ENCODE measurements at regions not wholly inside any gene's neighbourhood (a gene's known extent, or its start where the extent isn't known, plus 50 kb on each side); places are given as distances from the start of the nearest gene placed in this dataset.

GRCh38 chr18:27636576-27637085 lies 451.5 kb upstream of the CHST9 start:
- no peak for DNase-seq (ENCODE audit: low read depth)

DNA sequence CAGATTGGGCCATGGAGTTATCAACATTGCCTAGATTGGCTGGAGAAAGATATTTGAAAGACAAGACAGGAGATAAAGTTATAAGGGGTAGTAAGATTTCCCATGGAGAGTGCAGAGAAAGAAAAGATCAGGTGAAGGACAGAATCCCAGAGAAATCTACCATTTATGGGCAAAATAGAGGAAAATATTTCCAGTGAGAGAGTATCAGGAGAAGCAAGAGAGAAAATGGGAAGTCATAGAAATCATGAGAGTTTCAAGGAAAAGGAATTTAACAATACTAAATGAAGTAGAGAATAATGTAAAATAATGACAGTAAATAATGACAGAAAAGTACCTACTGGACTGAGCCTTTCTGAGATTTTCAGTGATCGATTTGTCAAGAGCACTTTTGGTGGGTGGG lies 447.6 kb upstream of the CHST9 start:
- no peak for DNase-seq (ENCODE audit: low read depth)

DNA sequence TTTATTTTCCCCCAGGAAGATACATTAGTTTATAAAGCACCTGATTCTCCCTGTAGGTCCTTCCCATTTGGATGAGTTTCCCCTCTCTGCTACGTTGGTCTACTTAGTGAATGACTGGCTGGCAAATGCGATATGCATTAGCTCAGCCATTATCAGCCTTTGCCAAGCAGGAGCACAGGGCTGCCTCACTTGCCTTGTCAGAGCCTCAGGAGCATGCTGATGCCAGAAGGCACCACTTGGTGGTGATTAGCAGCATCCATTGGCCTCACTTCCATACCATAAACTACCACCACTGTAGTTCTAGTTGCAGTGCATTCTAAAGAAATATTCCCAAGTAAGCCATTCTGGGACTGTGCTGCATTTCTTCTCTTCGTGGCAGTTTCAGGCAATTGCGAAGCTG lies 442.8 kb upstream of the CHST9 start:
- no peak for DNase-seq (ENCODE audit: low read depth)

- DNase-seq (ENCODE audit: low read depth), result no peak
Observed at GRCh38 chr18:27621236-27621890, 436.3 kb upstream of the CHST9 start.

DNA sequence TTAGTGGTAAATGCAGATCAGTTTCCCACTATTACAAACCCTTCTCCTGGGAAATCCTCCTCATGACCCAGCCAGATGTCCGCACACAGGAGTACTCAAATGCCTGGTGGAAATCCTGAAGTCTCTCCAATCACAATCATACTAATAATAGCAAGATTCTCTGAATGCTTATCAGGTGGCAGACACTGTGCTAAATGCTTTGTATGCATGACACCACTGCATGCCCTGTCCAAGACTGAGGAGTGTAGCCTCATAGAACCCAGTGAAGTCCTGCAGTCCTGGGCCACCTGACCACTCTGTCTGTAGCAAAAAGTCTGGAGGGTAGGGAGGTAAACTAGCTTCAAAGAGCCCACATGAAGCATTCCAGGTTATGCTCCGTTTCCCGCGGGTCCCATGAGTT lies 434.8 kb upstream of the CHST9 start:
- no peak for DNase-seq (ENCODE audit: low read depth)

- no peak for DNase-seq (ENCODE audit: low read depth)
Observed at GRCh38 chr18:27619090-27619772, 434.1 kb upstream of the CHST9 start.

DNA sequence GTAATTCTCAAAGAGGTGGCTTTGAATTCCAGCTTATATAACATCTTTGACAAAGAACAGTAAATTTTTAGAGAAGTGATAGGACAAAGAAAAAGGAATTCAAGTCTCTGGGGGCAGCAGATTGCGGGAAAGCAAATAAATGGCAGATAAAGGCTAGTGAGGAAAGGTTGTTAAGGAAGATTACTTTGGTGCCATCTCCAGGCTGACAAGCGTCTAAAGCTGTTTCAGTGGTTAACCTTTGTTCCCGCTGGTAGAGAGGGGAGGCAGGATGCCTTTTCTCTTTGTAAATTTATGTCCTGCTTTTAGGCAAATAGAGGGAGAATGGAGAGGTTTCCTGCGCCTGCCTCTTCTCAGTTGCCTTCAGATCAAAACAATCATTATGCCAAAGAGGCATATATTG lies 431.2 kb upstream of the CHST9 start:
- no peak for DNase-seq (ENCODE audit: low read depth)

- DNase-seq (ENCODE audit: low read depth), result no peak
Observed at GRCh38 chr18:27614951-27615844, 430.1 kb upstream of the CHST9 start.

GRCh38 chr18:27609221-27609620 lies 424.1 kb upstream of the CHST9 start:
- DNase-seq (ENCODE audit: low read depth), result peak; percentile 36

- no peak for DNase-seq (ENCODE audit: low read depth)
Observed at GRCh38 chr18:27608742-27609141, 423.6 kb upstream of the CHST9 start.

- DNase-seq (ENCODE audit: low read depth), result no peak
Observed at GRCh38 chr18:27608174-27608573, 423.1 kb upstream of the CHST9 start.

GRCh38 chr18:27606741-27607140 lies 421.6 kb upstream of the CHST9 start:
- no peak for DNase-seq (ENCODE audit: low read depth)

GRCh38 chr18:27605107-27605834 lies 420.2 kb upstream of the CHST9 start:
- DNase-seq (ENCODE audit: low read depth), result peak; percentile 84

GRCh38 chr18:27604583-27604982 lies 419.5 kb upstream of the CHST9 start:
- DNase-seq (ENCODE audit: low read depth), result peak; percentile 18

DNA sequence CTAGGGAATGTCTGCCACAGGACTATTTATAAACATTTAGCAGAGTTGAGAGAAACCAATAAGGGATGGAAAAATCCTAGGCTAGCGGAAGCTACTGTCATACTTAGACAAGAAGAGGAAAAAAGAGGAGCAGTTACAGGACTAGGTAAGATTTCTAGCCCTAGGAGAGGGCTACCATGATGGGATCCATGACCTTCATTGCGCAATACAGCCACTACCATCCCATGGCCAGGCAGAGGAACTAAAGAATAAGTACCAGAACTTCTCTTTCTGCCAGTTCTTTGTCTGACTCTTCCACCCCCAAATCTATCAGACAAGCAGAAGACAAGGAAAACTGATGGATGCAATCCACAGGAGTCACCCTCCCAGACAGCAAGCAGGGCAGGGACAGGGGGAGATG lies 417.0 kb upstream of the CHST9 start:
- DNase-seq (ENCODE audit: low read depth), result no peak

- DNase-seq (ENCODE audit: low read depth), result no peak
Observed at GRCh38 chr18:27600245-27600644, 415.1 kb upstream of the CHST9 start.

DNA sequence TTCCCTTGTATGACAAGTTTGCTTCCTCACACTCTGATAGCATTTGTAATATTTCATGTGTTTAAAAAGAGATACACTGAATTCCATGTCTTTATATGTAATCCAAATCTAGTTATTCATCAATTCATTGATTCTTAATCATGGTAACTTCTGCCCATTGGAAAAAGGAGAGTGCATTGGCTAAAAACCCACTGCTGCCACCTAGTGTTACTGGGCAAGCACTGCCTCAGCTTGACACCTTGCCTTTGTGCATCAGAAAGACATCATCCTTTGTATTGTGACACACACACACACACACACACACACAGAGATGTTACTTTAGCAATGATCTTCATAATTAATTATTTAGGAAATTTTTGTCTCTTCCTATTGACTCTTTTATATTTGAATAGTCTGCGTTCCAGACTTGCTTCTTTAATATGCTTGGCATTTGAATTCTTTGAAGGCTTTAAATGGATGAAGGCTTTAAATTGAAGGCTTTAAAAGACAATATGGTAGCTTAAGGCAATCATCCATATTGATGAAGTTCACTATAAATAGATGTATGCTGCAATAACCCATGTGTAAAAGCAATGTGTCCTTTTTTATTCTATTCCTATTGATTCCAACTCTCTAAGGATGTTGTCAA lies 414.2 kb upstream of the CHST9 start:
- DNase-seq (ENCODE audit: low read depth), result peak; percentile 60

DNA sequence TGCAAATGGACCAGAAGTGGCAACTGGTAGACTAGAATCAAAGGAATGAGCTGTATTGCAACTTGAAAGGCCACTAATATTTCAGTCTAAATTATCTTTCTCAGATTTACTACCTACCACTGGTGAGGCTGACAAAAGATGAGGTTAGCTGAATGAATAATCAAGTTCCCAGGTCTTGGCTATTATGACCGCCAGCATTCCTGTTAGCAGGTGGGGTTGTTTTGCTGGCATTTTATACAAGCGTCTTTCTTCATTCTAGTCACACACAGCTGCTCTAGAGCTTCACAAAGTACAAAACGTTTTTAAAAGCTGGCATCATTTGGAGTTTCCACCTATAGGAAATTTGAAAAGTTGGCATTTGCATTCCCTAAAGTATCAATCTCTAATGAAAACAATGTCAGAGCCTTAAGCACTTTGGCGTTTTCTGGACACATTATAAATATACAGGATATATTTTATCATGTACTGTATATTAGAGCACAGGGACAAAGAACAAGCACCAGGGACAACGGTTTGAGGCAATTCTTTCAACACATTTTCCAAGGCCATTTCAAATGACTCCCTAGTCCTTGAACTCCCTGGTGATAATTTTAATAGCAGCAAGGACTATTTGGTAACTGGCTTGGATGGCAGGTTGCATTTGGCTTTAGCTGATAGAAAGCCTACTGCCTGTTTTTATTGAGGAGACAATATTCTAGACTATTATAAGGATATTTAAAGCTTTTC lies 410.2 kb upstream of the CHST9 start:
- peak; percentile 38 for DNase-seq (ENCODE audit: low read depth)

DNA sequence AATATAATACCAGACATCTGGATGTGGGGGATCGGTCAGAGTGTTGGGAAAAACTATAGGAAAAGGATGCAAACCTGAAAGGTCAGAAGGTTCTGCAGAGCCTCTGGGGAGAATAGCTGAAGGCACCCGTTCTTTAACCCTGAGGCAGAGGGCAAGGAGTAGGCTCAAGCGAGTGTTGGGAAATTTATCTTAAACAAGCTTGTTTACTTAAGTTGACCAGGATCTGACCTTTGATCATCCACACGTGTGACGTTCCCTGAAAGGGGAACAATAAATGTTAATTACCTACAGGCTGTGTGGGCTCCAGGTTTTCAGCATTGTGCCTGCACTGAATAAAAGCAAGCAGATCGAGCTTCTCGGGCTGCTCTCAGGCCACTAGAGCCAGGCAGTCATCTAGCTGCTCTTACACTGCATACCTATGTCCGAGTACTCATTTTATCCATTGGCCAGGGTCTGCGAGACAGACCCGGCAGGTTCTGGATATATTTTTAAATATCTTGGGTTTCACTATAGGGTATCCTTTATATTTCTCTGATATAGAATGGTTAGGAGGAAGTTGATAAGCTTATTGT lies 400.6 kb upstream of the CHST9 start:
- no peak for DNase-seq (ENCODE audit: low read depth)

DNA sequence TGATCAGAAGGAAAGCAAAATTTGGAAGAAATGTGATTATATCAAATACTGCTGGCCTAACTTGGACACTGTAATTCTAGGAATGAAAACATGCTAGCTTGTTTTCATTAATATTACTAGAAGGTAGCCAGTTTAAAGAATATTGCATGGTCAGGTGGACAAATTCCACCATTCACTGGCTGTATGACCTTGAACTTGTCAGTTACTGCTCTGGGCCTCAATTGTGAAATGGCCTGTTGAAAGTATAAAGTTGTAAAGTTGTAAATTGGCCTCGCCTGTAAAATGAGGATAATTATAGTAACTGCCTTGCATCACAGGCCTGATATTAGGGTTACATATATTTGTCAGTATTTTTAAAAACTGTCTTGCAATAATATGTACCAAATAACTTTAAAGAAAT lies 398.4 kb upstream of the CHST9 start:
- no peak for DNase-seq (ENCODE audit: low read depth)

Data from myocyte (in vitro differentiated cells).